ENCODE measurements at regions not wholly inside any gene's neighbourhood (a gene's known extent, or its start where the extent isn't known, plus 50 kb on each side); places are given as distances from the start of the nearest gene placed in this dataset.

DNA sequence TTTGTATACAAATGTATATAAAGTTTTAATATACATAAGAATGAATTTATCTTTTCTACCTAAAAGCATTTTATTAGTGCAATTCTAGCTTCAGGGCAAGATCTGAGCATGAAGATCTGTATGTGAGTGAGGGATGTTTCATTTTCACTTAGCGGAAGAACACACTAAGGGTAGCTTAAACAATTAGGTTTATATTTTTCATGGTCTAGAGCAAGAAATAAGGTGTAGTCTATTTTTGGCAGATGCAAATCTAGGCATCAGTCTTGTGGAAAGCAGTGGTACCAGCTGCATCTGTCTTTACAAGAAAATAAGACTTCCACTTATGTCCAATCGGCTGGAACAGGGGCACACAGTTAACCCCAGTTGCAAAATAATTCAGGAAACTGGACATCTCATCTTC lies 433.3 kb downstream of the ADAM29 start:
- TF ChIP-seq, protein P1, sequence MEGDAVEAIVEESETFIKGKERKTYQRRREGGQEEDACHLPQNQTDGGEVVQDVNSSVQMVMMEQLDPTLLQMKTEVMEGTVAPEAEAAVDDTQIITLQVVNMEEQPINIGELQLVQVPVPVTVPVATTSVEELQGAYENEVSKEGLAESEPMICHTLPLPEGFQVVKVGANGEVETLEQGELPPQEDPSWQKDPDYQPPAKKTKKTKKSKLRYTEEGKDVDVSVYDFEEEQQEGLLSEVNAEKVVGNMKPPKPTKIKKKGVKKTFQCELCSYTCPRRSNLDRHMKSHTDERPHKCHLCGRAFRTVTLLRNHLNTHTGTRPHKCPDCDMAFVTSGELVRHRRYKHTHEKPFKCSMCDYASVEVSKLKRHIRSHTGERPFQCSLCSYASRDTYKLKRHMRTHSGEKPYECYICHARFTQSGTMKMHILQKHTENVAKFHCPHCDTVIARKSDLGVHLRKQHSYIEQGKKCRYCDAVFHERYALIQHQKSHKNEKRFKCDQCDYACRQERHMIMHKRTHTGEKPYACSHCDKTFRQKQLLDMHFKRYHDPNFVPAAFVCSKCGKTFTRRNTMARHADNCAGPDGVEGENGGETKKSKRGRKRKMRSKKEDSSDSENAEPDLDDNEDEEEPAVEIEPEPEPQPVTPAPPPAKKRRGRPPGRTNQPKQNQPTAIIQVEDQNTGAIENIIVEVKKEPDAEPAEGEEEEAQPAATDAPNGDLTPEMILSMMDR (IDR thresholded peaks at IDR 0.05): no peak
- no peak for TF ChIP-seq POLR2A (IDR thresholded peaks at IDR 0.05)
